ENCODE measurements at regions not wholly inside any gene's neighbourhood (a gene's known extent, or its start where the extent isn't known, plus 50 kb on each side); places are given as distances from the start of the nearest gene placed in this dataset.

- TF ChIP-seq CTCF (IDR thresholded peaks at IDR 0.05; ENCODE audit: extremely low read depth in 1 of 2, insufficient read depth in 1 of 2, low read depth in 1 of 2, low read length in 2 of 2) (no peak), EZH2 (IDR thresholded peaks at IDR 0.05; ENCODE audit: borderline replicate concordance, low read depth, low read length, severe bottlenecking) (no peak), MAX (IDR thresholded peaks at IDR 0.05; ENCODE audit: insufficient read depth, insufficient read length) (no peak), JUN (IDR thresholded peaks at IDR 0.05; ENCODE audit: borderline replicate concordance, insufficient read depth, insufficient read length, low read depth) (no peak), POLR2A (IDR thresholded peaks at IDR 0.05; ENCODE audit: low read depth, low read length) (no peak), POLR2AphosphoS5 (IDR thresholded peaks at IDR 0.05; ENCODE audit: insufficient read depth, low read depth, low read length) (no peak), MYC (IDR thresholded peaks at IDR 0.05; ENCODE audit: low read depth, low read length) (no peak), FOS (IDR thresholded peaks at IDR 0.05; ENCODE audit: borderline replicate concordance, insufficient read depth, low read length) (no peak), GATA2 (IDR thresholded peaks at IDR 0.05; ENCODE audit: insufficient read depth, insufficient read length, low read depth, low read length) (no peak)
These were observed 50.9 kb upstream of the ETV3 start for GRCh38 chr1:157189096-157189495.

Measured in endothelial cell of umbilical vein (primary cell).